Activated CD4-positive, alpha-beta T cell treated with anti-CD3 and anti-CD28 coated beads, Interleukin-2, Interleukin-6, amounts not matched to agents 100 ng/mL and 50 ng/mL, durations not matched to agents 16 hours and 8 hours (primary cell): ENCODE measurements at regions not wholly inside any gene's neighbourhood (a gene's known extent, or its start where the extent isn't known, plus 50 kb on each side); places are given as distances from the start of the nearest gene placed in this dataset.

ENCODE experiments used
- DNase-seq: peaks from one replicate; pipeline ENCODE4 v3.0.0-alpha.2; 2020

DNA sequence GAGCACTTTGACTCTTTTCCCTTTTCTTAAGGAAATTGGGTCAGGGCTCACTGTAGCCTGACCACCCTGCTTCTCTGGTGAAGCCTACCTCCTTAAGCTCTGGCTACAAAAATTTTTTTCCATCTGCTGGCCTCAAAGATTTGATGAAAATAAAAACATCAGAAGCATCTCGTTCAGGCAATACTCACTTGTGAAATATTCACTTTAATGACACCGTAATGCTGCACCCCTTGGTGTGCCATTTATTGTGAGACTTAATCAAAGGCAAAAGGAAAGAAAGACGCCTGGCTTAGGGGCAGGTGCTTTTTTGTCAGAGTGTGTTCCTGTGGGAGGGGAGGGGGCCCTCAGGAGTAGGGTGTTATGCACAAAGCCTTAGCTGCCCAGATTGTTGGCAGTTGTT is 155.0 kb upstream of the TMPO start:
- no peak for DNase-seq

DNA sequence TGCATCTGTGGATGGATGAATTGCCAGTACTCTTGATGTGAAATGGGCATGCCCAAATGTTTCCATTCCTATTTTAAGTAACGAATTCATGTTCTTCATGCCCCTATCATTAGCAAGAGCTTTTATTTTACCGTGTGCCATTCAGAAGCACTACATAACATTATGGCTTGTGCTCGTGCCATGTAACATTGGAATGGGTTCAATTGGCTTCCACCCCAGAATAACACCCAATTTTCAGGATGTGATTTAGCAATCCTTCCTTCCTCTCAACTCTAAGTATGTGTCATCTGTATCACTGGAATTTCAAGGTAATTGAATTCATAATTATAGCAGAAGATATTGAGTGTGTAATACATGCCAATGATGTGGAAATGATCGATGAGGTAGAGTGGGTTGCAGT is 145.8 kb upstream of the TMPO start:
- DNase-seq, result no peak

DNA sequence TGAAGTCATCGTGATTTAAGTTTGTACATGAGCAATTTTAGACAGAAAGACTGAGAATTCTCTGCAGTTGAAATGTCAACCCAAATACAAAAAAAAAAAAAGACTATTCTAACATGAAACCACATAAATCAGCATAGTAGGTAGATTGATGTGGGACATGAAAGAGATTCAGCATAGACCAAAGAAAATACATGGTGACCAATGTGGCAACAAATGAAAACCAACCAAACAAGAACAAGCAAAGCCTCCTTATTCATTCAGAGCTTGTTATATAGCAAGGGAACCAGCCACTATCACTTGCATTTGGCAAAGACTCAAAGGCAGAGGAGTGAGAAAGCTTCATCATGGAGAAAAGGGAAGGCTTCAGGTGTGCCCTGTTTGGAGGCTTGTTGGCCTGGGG is 144.4 kb upstream of the TMPO start:
- DNase-seq, result no peak

DNA sequence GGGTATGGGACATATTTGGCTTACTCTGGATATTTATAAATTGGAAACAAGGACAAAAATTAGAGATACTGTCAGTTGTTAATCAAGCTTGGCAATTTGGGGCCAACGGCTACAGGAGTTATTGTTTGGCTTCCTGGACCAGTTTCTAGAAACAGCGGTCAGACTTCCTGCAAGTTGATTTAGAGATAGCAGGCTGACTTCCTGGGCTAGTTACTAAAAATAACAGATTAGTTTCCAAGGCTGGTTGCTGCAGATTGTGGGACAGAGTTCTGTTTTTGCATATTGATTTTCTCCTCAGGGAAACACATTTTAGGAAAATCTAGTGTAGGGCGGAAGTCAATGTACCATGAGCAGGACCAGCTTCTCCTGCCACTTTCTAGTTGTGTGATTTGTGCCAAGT is 144.0 kb upstream of the TMPO start:
- DNase-seq, result peak; percentile 51

DNA sequence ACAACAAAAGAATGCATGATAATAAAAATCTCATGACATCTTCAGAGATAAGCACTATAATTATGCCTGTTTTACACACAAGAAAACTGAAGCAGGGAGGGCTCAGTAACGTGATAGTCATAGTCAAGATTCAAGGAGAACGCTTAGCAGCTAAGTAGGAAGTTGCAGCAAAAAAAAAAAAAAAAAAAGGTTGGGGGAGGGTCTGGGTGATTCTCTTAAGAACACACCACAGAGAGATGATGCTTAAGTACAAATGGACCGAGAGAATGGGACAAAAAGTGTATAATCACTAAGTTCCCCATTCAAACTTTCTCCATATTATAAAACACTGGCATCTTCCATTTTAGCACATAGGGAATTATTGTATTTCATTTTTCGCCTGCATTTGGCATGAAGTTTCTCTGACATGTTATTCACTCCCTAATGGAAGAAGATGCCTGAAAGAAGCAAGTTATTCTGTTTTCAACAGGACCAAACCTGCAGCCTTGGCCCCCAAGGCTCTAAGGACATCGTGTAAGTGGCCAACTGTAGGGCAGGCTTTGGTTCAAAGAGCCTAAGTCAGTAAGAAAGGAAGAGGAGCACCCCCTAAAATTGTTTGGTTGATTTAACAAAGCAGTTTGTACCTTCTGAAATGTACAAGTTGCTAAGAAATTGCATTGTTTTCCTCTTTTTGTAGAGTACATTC is 142.9 kb upstream of the TMPO start:
- no peak for DNase-seq

DNA sequence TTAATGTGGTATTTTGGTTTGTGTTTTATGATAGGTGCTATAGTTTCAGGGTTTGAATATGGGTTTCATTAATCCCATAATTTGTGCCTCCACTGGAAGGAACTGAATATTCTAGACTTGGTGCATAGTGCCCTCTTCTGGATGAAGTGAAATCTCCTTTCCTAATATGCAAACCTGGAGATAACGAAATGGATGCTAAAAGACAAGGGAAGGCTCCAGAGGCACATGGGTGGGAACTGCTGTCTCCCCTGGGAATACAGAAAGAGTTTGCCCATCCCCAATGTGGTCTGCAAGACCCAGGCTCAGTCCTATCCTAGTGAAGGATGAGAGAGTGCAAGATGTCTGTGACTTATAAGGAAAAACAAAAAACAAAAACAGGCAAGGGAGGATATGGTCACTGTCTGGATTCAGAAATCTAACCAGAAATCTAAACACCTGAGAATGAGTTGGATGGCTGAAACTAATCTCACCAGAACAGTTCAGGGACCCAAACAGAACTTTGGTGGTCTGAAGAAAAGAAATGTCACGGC is 142.3 kb upstream of the TMPO start:
- peak; percentile 66 for DNase-seq

DNA sequence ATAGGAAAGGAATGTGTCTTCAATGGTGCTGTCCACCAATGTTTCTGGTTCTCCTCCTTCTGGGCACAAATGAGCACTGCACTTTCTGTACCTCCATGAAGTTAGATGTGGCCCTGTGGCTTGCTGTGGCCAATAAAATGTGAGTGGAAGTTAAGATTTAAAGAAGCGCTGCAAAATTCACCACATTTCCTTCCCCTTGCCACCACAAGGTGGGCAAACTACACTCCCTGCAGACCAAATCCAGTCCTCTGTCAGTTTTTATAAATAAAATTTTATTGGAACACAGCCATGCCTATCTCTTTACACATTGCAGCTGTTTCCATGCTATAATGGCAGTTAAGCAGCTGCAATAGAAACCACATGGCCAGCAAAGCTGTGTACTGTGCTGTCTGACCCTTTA is 141.4 kb upstream of the TMPO start:
- DNase-seq, result no peak

DNA sequence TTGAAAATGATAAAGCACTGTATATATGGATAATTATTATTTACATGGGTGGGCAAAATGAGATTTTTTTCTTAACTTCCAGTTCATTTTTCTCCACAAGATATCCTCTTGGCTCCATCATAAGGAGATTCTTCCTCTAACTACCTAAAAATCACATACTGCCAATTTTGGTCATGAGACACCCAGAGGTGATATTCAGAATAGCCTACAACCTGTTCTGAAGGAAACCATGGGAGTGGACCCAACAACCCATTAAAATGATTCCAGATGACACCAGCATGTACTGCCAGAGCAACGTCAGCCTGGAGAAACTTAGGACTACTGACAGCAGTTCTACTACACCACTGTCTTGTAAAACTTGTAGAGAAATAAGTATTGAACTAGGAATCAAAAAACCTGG is 136.3 kb upstream of the TMPO start:
- no peak for DNase-seq

DNA sequence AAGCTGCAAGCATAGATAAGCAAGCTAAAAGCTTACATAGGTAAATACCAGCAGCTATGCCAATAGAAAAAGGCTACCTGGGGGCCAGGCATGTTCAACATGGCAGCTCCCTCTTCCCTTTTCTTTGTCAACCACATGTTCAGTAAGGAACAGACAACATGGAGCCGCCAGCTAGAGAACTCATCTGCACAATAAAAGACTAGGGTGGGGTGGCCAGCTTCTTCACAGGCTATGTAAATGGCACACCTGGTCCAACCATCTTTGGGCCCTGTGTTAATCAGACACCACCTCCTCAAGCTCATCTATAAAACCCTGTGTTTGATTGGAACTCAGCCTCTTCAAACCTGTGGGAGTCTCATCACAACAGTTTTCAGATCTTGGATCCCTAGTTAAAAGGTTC is 129.7 kb upstream of the TMPO start:
- DNase-seq, result no peak

DNA sequence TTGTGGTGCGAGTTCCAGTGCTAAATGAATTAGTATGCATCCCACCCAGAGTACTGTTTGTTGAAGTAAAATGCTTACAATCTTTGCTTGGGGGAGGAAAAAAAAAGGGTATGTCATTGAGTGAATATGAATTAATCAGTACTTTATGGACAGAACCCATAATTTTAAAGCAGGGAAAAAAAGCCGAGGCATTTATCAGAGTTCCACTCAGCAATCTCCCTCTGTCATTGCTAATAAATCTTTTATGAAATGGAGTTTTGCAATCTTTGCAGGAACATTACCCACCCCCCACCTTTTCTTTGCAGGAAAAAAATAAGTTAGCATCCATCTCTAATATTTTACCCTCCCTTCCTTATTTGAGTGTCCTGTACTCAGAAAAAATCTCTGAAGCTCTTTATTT is 127.9 kb upstream of the TMPO start:
- no peak for DNase-seq

DNA sequence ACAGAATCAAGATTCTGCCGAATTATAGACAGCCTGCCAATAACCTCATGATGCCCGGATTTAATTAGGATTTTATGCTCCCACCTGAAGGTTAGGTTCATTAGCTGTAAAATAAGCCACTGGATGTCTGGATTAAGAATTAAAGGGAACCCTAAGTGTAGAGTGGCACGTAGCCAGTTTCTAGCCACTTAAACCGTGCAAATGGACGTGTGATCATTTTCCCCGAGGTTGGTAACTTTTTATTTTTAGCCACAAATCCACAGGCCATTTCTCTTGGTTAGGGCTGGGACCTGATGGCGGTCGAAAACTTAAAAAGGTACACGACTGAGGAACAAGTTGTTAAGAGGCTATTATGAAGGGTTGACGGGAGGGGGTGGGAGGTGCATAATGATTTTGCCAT is 127.3 kb upstream of the TMPO start:
- DNase-seq, result no peak

DNA sequence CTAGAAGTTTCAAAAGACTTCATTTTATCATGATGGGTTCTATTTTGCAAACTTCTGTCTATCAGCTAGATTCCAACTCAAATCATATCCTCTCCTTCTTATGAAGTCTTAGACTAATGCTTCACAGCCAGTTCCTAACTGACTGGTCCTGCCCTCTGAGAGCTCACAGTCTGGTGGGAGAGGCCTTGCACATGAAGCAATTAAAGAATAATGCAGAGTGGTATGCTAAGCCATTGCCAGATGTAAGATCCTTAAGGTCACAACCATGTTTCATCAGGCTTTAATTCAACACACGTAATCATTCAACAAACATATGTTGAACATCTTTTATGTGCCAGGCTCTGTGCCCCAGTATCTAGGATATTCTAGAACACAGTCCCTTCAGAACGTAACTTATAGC is 125.8 kb upstream of the TMPO start:
- DNase-seq, result no peak

DNA sequence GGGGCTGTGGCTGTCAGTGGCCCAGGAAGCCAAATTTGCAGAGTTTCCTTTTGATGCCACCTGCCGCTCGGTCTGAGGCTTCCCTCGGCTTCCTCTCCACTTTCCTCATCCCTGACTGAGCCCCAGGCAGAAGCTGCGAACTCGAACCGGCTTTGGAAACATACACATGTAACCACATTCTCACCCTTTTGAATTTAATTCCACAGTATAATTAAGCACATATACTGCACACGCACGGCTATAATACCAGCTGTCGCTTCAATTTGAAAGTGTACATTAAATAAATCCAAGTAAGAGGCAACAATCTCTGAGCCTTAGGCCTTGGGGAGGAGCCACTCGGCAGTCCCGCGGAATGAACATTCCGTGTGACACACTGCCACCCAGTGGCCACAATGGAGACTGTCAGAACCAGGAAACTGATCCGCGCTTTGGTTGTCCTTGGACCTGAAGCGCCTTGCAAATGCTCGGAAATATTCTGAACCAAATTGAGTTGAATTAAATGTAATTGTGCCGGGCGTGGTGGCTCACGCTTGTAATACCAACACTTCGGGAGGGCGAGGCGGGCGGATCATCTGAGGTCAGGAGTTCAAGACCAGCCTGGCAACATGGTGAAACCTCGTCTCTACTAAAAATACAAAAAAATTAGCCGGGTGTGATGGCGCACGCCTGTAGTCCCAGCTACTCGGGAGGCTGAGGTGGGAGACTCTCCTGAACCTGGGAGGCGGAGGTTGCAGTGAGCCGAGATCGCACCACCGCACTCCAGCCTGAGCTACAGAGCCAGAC is 117.9 kb upstream of the TMPO start:
- DNase-seq, result peak; percentile 90

DNA sequence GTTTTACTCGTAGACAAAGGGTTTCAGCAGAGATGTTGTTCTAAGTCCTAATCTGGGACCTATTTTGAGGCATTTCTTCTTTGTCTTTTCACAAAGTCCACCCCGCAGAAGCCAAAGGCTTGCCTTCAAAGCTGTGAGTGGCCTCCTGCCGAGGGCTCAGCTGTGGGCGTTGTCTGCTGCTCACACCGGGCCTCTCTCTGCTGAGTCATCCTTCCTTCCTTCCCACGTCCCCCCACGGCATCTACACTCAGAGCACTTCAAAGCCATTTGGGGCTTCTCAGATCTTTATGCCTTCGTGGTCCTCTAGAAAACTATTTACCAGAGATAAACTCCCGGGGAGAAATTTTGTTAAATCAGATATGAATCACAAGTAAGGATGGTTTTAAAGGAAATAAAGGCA is 115.9 kb upstream of the TMPO start:
- DNase-seq, result peak; percentile 84

DNA sequence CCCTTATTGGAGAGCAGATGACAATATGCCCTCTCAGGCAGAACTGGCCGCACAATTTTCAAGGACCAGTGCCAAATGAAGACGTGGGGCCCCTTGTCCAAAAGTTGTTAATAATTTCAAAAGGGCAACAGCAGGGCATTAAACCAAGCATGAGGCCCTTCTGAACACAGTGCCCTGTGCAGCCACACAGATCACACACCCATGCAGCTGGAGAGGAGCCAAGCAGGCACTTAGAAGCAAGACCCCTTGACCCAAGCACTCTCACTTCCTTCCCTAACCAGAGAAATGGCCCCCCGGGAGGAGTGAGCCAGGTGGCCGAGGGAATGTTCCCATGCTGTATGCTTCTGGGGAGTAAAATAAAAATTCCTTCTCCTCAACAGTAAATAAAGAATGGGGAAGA is 114.0 kb upstream of the TMPO start:
- DNase-seq, result no peak

DNA sequence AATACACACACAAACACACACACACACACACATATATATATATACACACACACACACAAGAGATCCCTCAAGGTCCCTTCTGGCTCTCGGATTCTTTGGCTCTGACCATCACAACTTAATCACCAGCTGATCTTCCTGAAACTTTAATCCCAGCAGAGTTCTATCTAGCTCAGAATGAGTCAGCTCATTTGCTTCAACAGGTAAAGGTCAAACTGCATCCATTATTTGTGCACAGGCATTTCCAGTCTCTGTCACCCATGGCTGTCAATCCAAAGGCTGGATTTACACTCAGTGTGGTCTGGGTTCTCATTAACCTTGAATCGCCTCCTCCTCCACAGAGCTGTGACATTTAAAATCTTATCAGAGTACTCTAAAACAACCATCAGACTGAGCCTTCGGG is 113.3 kb upstream of the TMPO start:
- no peak for DNase-seq

DNA sequence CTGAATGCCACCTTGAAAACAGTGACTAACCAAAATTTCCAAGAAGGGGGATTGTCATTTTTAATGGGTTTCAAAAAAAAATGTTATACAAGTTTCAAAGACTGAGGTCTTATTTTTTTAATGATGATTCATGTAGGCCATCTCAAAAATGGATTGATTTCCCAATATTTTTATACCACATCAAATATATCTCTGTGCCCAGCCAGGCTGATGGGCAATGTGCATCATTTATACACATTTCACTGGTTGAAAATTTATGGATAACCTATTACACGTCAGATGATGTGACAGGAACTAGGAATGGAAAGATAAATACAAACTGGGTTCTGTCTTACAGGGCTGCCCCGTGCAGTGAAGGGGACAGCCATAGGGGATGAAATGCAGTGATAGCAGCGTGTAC is 112.7 kb upstream of the TMPO start:
- DNase-seq, result no peak

DNA sequence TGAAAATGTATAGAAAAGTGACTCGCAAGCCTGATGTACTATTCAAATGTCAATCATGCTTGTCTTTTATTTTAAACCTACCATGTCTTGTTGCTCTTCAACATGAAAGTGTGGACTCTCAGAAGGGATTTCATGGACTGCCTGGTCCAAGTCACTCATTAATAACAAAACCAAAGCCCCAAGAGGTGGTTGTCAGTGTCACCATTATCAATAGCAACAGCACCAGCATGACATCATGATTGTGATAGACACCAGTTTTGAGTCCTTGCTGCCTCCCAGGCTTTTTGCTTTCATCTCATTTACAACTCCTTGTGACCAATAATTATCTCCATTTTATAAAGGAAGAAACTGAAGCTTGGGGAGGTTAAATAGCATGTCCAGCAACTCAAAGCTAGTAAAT is 112.0 kb upstream of the TMPO start:
- no peak for DNase-seq

DNA sequence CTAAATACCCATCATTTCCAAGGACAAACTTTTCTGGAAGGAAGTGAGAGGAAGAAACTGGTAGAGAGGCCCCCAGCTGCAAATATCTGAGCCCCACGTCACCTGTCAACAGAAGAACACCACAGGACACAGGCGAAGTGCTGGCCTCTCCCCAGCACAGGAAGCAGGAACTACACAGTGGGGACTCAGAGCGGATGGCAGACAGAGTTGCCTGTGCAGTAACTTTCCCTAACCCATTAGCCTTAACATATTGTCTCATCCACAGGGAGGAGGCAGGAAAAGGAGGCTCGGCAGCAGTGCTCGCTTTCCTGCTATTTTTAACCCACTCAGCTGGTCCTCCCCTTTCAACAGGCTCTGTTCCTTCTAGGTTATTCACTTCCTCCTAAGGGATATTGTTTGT is 111.5 kb upstream of the TMPO start:
- no peak for DNase-seq

DNA sequence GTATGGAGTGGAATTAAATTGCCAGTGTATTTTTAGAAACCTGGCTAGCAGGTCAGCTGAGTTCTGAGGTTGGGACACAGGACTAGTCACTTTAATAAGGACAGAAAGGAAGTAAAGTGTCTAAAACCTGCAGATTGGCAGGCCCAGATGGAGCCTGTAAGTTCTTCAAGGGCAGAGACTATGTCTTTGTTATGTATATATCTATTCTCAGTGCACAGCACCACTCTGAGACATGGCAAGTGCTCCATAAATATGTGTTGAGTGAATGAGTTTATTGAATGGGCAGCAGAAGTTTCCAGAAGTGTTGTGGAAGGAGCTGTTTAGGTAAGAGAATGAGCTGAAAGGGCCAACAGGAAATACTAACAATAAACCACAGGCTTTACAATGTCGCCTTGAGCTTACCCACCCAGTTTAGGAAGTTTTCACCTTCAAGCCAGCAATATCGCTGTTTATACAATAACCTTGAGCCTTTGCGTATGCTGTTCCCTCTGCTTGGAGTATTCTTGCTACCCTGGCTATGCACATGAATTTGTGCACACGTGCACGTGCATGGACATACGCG is 109.5 kb upstream of the TMPO start:
- DNase-seq, result no peak

DNA sequence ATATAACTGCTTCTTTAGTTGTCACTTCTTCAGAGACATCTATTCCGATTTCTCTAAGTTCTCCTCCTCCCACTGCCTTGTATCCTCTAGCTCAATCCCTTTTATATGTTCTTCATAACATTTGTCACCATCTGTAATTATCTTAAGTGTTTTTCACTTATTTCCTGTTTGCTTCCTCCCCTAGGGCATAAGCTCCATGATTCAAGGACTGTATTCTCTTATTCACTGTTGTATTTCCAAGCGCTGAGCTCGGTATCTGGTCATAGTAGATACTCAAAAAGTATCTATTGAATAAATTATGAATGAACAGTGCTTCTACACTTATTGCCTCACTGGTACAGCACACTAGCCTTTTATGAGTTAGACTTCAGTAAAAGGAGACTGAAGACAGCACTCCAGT is 109.0 kb upstream of the TMPO start:
- DNase-seq, result no peak

DNA sequence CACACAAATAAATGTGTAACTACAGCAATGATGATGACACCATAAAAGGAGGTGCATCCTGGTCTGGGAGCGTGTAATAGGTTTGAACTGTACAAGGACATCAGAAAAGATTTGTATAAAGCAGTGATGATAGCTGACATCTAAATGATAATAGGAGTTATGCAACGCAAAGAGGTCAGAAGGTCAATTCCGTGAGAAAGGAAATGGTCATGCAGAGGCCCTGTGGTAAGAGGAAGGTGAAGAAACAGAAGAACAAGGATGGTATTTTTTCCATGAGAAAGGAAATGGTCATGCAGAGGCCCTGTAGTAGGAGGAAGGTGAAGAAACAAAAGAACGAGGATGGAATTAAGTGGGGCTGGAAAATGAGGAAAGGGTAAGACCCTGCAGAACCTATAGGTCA is 106.7 kb upstream of the TMPO start:
- DNase-seq, result no peak

DNA sequence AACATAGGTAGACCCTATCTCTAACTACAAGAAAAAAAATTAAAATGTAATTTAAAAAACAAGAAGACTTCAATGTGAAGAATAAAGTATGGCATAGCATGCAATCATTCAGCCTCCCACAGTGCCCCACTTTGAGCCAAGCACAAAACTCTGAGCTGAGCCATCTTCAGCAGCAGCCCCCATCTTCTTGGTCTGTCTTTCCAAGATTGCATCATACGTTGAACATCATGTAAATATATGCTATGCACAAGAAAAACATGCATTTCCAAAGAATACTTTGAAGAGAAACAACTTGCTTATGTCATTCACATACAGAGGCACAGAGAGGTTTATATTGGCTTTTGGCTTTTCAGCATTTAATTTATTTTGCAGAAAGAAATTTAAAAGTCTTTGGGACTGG is 105.8 kb upstream of the TMPO start:
- no peak for DNase-seq

DNA sequence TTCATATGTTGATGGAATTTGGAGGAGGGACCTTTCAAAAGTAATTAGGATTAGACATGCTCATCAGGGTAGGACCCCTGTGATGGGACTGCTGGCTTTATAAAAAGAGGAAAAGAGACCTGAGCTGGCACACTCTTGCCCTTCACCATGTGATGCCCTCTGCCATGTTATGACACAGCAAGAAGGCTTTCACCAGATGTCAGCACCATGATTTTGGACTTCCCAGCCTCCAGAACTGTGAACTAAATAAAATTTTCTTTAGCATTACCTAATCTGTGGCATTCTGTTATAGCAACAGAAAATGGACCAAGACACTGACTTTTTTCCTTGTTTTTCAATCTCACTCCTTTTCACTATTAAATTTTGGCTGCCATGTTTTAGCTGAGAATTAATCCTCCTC is 105.0 kb upstream of the TMPO start:
- no peak for DNase-seq
